Sciatic nerve (tissue), 2 donors: ENCODE measurements at regions not wholly inside any gene's neighbourhood (a gene's known extent, or its start where the extent isn't known, plus 50 kb on each side); places are given as distances from the start of the nearest gene placed in this dataset.
"Not testable (repeated sequence)": the region's sequence is repeated elsewhere in the genome, so short reads cannot be mapped to it uniquely, and the experiment has no call there.

Source experiments
- ATAC-seq: fragments of 200-7000 bp; cut with Tn5 transposase; one replicate; pipeline ENCODE4 v1.9.1; 2020; ENCODE audit warnings: mild to moderate bottlenecking, moderate library complexity
- DNase-seq: peaks from one replicate; pipeline ENCODE4 v3.0.0-alpha.2; 2020; ENCODE audit warnings: low spot score
- intact Hi-C: fragments of 100-400 bp; cut with DNase I; formaldehyde crosslinking; loops from one replicate; pipeline ENCODE4 v1.14.2; 2022
- donor health status: DM: no; HTN: no; CAD: no.
- donor health status: DM: no; HTN: no; CAD: no.

GRCh38 chr2:52613064-52613463 is 1154.5 kb upstream of the CHAC2 start:
- ATAC-seq (no peak), DNase-seq (no peak)
- intact Hi-C loops, result no loop called here

- DNase-seq (no peak), ATAC-seq (no peak)
- intact Hi-C loops, result no loop called here
Observed at GRCh38 chr2:52611759-52612158, 1155.8 kb upstream of the CHAC2 start.

- ATAC-seq, result no peak
- intact Hi-C loops, result loop anchor here (5.0 kb wide), 1 partner anchor 1406 kb away; no protein-coding TSS in a partner anchor
- no peak for DNase-seq
Observed at GRCh38 chr2:52608030-52608429, 1159.6 kb upstream of the CHAC2 start.

GRCh38 chr2:52597346-52597745 is 1170.3 kb upstream of the CHAC2 start:
- DNase-seq, result no peak
- no peak for ATAC-seq
- intact Hi-C loops, result no loop called here

GRCh38 chr2:52594026-52594425 is 1173.6 kb upstream of the CHAC2 start:
- no peak for ATAC-seq
- DNase-seq, result no peak
- intact Hi-C loops, result no loop called here

- DNase-seq, intact Hi-C loops, ATAC-seq: not testable (repeated sequence)
Observed at GRCh38 chr2:52584071-52584470, 1183.5 kb upstream of the CHAC2 start.

- ATAC-seq, result peak; percentile 17
- intact Hi-C loops, result no loop called here
Observed at GRCh38 chr2:52572469-52572894, 1195.1 kb upstream of the CHAC2 start.

GRCh38 chr2:52571380-52572347 is 1195.9 kb upstream of the CHAC2 start:
- intact Hi-C loops, result no loop called here
- peak; percentile 34 for ATAC-seq
- DNase-seq, result peak; percentile 45

More at GRCh38 chr2:52572469-52572894, 1195.1 kb upstream of the CHAC2 start:
- peak; percentile 40 for DNase-seq

GRCh38 chr2:52570716-52571115 is 1196.9 kb upstream of the CHAC2 start:
- ATAC-seq (no peak), DNase-seq (no peak)

GRCh38 chr2:52563151-52563550 is 1204.5 kb upstream of the CHAC2 start:
- DNase-seq (no peak), ATAC-seq (no peak)
- intact Hi-C loops, result loop anchor here (10.0 kb wide), 1 partner anchor 58 kb away; no protein-coding TSS in a partner anchor

More at GRCh38 chr2:52570716-52571115, 1196.9 kb upstream of the CHAC2 start:
- intact Hi-C loops, result no loop called here

GRCh38 chr2:52558265-52558664 is 1209.3 kb upstream of the CHAC2 start:
- no peak for DNase-seq
- intact Hi-C loops, result no loop called here
- ATAC-seq, result no peak

GRCh38 chr2:52542297-52542696 is 1225.3 kb upstream of the CHAC2 start:
- intact Hi-C loops, result no loop called here
- DNase-seq (no peak), ATAC-seq (no peak)

GRCh38 chr2:52539026-52539970 is 1228.3 kb upstream of the CHAC2 start:
- DNase-seq, result no peak
- intact Hi-C loops, result no loop called here

GRCh38 chr2:52537588-52537987 is 1230.0 kb upstream of the CHAC2 start:
- intact Hi-C loops, result no loop called here
- DNase-seq (no peak), ATAC-seq (no peak)

More at GRCh38 chr2:52539026-52539970, 1228.3 kb upstream of the CHAC2 start:
- no peak for ATAC-seq

GRCh38 chr2:52536929-52537460 is 1230.6 kb upstream of the CHAC2 start:
- no peak for ATAC-seq
- intact Hi-C loops, result no loop called here
- DNase-seq, result no peak

GRCh38 chr2:52532956-52533355 is 1234.6 kb upstream of the CHAC2 start:
- intact Hi-C loops, result no loop called here
- DNase-seq, result no peak
- ATAC-seq, result no peak

- intact Hi-C loops, result no loop called here
- ATAC-seq, result no peak
- DNase-seq, result no peak
Observed at GRCh38 chr2:52526735-52527134, 1240.9 kb upstream of the CHAC2 start.

- DNase-seq, result no peak
- ATAC-seq, result no peak
- intact Hi-C loops, result no loop called here
Observed at GRCh38 chr2:52520644-52521043, 1247.0 kb upstream of the CHAC2 start.

- ATAC-seq (no peak), DNase-seq (no peak)
- intact Hi-C loops, result no loop called here
Observed at GRCh38 chr2:52518678-52519077, 1248.9 kb upstream of the CHAC2 start.
